ENCODE measurements at regions not wholly inside any gene's neighbourhood (a gene's known extent, or its start where the extent isn't known, plus 50 kb on each side); places are given as distances from the start of the nearest gene placed in this dataset.

DNA sequence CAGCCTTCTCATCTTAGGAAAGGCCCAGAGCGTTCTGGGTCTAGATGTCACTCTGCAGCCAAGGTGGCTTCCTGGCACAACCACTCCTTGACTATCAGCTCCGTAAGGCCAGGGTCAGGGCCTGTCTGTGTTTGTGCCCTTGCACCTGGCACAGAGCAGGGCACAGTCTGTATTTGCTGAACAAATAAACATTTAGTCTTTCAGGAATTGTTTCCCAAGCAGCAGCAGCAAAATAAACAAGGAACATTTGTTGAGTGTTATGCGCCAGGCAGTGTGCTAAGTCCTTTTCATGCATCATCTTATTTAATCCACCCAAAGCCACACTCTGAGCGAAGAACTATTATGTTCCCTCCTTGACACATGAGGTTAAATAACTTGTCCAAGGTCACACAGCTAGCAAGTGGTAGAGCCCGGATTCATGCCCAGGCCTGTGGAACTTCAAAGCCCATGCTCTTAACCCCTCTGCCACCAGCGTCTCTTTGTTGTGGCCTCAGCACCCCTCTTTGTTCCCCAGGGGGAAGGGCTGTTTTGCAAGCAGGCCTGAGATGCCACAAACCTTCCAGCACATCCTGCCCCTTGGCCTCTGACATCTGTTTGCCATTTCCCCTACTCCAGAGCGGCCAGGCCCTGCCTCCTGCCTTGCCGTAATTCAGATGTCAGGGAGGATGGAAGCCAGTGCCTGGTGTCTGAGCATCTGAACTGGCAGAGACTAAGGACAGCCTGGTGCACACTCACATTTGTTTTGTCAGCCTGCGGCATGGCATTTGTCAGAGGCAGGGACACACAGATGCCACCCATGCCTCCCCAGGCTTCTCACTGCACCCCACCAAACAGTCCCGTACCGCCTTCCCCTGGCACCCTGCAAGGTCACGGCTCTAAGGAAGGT, 325.8 kb upstream of the ZMIZ1 start:
- Histone ChIP-seq H3K4me1 (ENCODE audit: insufficient read depth, low read length, poor library complexity, severe bottlenecking) (no peaks in the 10 kb centered on the region), H3K4me3 (ENCODE audit: low read depth, low read length, poor library complexity, severe bottlenecking) (no peak overlapping the region), H3K27me3 (replicated peaks; ENCODE audit: insufficient read depth, low read depth, low read length, poor library complexity) (peaks cover 2% of the 10 kb centered on the region), H3K36me3 (ENCODE audit: insufficient read depth, low read length, poor library complexity, severe bottlenecking) (no peaks in the 10 kb centered on the region), H3K9me3 (ENCODE audit: low read depth, low read length, poor library complexity, severe bottlenecking) (no peaks in the 10 kb centered on the region), H3K27ac (ENCODE audit: low read depth, low read length, poor library complexity, severe bottlenecking) (no peak overlapping the region)
- TF ChIP-seq, protein P1, sequence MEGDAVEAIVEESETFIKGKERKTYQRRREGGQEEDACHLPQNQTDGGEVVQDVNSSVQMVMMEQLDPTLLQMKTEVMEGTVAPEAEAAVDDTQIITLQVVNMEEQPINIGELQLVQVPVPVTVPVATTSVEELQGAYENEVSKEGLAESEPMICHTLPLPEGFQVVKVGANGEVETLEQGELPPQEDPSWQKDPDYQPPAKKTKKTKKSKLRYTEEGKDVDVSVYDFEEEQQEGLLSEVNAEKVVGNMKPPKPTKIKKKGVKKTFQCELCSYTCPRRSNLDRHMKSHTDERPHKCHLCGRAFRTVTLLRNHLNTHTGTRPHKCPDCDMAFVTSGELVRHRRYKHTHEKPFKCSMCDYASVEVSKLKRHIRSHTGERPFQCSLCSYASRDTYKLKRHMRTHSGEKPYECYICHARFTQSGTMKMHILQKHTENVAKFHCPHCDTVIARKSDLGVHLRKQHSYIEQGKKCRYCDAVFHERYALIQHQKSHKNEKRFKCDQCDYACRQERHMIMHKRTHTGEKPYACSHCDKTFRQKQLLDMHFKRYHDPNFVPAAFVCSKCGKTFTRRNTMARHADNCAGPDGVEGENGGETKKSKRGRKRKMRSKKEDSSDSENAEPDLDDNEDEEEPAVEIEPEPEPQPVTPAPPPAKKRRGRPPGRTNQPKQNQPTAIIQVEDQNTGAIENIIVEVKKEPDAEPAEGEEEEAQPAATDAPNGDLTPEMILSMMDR (conservative IDR thresholded peaks at IDR 0.05; ENCODE audit: low read depth, low read length), result no peak
- TF ChIP-seq EZH2 (IDR thresholded peaks at IDR 0.05; ENCODE audit: borderline replicate concordance, low read depth, low read length, poor library complexity, severe bottlenecking), result no peak
- POLR2A ChIA-PET (ENCODE audit: low non-redundant PET), result no interaction called here
- no TSS peak for BruUV-seq (replicated peaks)
- intact Hi-C loops (cut with micrococcal nuclease; ENCODE audit: unreplicated experiment), result no loop called here
- CTCF ChIA-PET, result no interaction called here
- DNase-seq (ENCODE audit: low spot score), result no peak

DNA sequence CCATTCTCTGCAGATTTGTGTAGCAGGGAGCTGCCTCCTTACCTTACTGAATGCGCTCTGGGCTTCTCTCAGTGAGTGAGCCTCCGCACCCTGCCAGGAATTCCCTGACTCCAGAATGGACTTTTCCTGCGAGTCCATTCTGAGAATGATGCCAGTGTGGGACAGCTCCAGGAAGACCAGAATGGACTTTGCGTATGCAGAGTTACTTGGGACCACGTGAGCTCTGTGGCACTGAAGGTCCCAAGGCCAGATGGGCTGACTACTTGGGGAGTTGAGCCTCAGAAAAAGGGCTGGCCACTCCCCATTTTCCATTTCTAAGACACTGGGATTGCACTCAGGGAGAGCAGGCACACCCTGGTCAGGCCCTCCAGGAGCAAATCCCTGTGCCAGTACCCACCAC, 324.7 kb upstream of the ZMIZ1 start:
- H3K9me3 ChIP-seq (ENCODE audit: low read depth, low read length, poor library complexity, severe bottlenecking), result no peaks in the 10 kb centered on the region
- H3K27ac ChIP-seq (ENCODE audit: low read depth, low read length, poor library complexity, severe bottlenecking), result no peak overlapping the region
- H3K4me3 ChIP-seq (ENCODE audit: low read depth, low read length, poor library complexity, severe bottlenecking), result no peak overlapping the region
- peaks cover 4% of the 10 kb centered on the region for H3K27me3 ChIP-seq (replicated peaks; ENCODE audit: insufficient read depth, low read depth, low read length, poor library complexity)
- ChIA-PET POLR2A (ENCODE audit: low non-redundant PET) (no interaction called here), CTCF (no interaction called here)
- no peak for DNase-seq (ENCODE audit: low spot score)
- no peaks in the 10 kb centered on the region for H3K36me3 ChIP-seq (ENCODE audit: insufficient read depth, low read length, poor library complexity, severe bottlenecking)
- no peaks in the 10 kb centered on the region for H3K4me1 ChIP-seq (ENCODE audit: insufficient read depth, low read length, poor library complexity, severe bottlenecking)
- TF ChIP-seq EZH2 (IDR thresholded peaks at IDR 0.05; ENCODE audit: borderline replicate concordance, low read depth, low read length, poor library complexity, severe bottlenecking), result no peak
- intact Hi-C loops (cut with micrococcal nuclease; ENCODE audit: unreplicated experiment), result no loop called here
- no TSS peak for BruUV-seq (replicated peaks)

DNA sequence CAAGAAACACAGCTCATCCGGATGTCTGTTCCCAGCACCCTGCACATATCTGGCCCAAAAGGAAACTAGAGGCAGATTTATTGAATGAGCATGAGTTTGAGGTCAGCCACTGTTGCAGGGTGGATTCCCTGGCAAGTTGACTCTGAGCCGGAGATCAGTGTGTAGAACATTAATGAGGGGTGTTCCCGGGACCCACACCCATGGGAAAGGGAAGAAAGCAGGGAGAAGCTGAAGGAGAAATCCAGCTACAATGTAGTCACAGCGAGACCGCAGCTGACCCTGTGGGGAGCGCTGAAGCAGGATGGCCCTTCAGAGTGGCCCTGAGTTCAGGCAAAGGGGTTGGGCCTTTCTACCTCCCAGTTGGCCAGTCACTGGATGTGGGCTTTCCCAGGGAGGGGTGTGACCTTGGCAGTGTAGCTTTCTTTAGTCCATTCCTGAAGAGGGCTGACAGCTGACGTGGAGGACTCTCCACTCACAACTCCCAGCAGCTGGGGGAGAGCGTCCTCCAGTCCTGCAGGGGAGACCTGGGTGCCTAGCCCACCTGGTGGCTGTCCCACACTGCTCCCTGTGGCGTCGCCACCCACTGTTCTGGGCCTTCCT, 324.2 kb upstream of the ZMIZ1 start:
- H3K9me3 ChIP-seq (ENCODE audit: low read depth, low read length, poor library complexity, severe bottlenecking), result no peaks in the 10 kb centered on the region
- DNase-seq (ENCODE audit: low spot score), result no peak
- no peaks in the 10 kb centered on the region for H3K36me3 ChIP-seq (ENCODE audit: insufficient read depth, low read length, poor library complexity, severe bottlenecking)
- ChIA-PET CTCF (interaction anchor here (0.7 kb wide), 1 partner anchor 669 kb away, joined by 3 read pairs; no protein-coding TSS in a partner anchor), POLR2A (ENCODE audit: low non-redundant PET) (no interaction called here)
- no peak overlapping the region for H3K27ac ChIP-seq (ENCODE audit: low read depth, low read length, poor library complexity, severe bottlenecking)
- intact Hi-C loops (cut with micrococcal nuclease; ENCODE audit: unreplicated experiment), result no loop called here
- no TSS peak for BruUV-seq (replicated peaks)
- no peak for TF ChIP-seq EZH2 (IDR thresholded peaks at IDR 0.05; ENCODE audit: borderline replicate concordance, low read depth, low read length, poor library complexity, severe bottlenecking)
- TF ChIP-seq, protein P1 (conservative IDR thresholded peaks at IDR 0.05; ENCODE audit: low read depth, low read length), result no peak
- H3K27me3 ChIP-seq (replicated peaks; ENCODE audit: insufficient read depth, low read depth, low read length, poor library complexity), result peaks cover 4% of the 10 kb centered on the region
- no peak overlapping the region for H3K4me3 ChIP-seq (ENCODE audit: low read depth, low read length, poor library complexity, severe bottlenecking)
- no peaks in the 10 kb centered on the region for H3K4me1 ChIP-seq (ENCODE audit: insufficient read depth, low read length, poor library complexity, severe bottlenecking)
